GM23338 (cell line): ENCODE measurements at regions not wholly inside any gene's neighbourhood (a gene's known extent, or its start where the extent isn't known, plus 50 kb on each side); places are given as distances from the start of the nearest gene placed in this dataset.

Experiments used
- ATAC-seq: fragments of 200-7000 bp; cut with Tn5 transposase; 3 replicates; pipeline ENCODE4 v1.9.1; 2020
- DNase-seq: peaks from one replicate; pipeline ENCODE4 v3.0.0-alpha.2; 2015; ENCODE audit warnings: low spot score
- H2AFZ ChIP-seq: fragments of 200-600 bp; sonication (generic); 2 replicates; pipeline ENCODE4 v1.8.0; 2016; ENCODE audit warnings: antibody characterized with exemption, mild to moderate bottlenecking, moderate library complexity
- H3F3A ChIP-seq: fragments of 200-600 bp; sonication (generic); replicated peaks from 2 replicates; pipeline ENCODE4 v1.8.0; 2017; ENCODE audit warnings: antibody characterized with exemption, mixed run types, low read depth
- H3K27ac ChIP-seq: fragments of 200-600 bp; sonication (generic); 2 replicates; pipeline ENCODE4 v1.6.1; 2016; ENCODE audit warnings: low read depth
- H3K27me3 ChIP-seq: fragments of 200-600 bp; sonication (generic); 2 replicates; pipeline ENCODE4 v1.8.0; 2016; ENCODE audit warnings: mild to moderate bottlenecking, mixed run types, moderate library complexity; ENCODE audit not compliant: insufficient read depth
- H3K36me3 ChIP-seq: fragments of 200-600 bp; sonication (generic); 2 replicates; pipeline ENCODE4 v1.8.0; 2016; ENCODE audit warnings: mild to moderate bottlenecking; ENCODE audit not compliant: insufficient read depth
- H3K4me1 ChIP-seq: fragments of 200-600 bp; sonication (generic); 2 replicates; pipeline ENCODE4 v1.8.0; 2016; ENCODE audit warnings: mild to moderate bottlenecking, moderate library complexity; ENCODE audit not compliant: insufficient read depth
- H3K4me2 ChIP-seq: fragments of 200-600 bp; sonication (generic); 2 replicates; pipeline ENCODE4 v1.7.1; 2017; ENCODE audit warnings: mixed run types
- H3K4me3 ChIP-seq: fragments of 200-600 bp; sonication (generic); 2 replicates; pipeline ENCODE4 v1.6.1; 2016; ENCODE audit warnings: mixed run types
- H3K79me2 ChIP-seq: fragments of 200-600 bp; sonication (generic); replicated peaks from 2 replicates; pipeline ENCODE4 v1.8.0; 2017; ENCODE audit warnings: mild to moderate bottlenecking; ENCODE audit not compliant: insufficient read depth
- H3K9me2 ChIP-seq: fragments of 200-600 bp; sonication (generic); 2 replicates; pipeline ENCODE4 v1.8.0; 2017; ENCODE audit not compliant: insufficient read depth
- H4K20me1 ChIP-seq: fragments of 200-600 bp; sonication (generic); replicated peaks from 2 replicates; pipeline ENCODE4 v1.8.0; 2017; ENCODE audit warnings: mild to moderate bottlenecking; ENCODE audit not compliant: insufficient read depth
- H3K27ac Mint-ChIP-seq: 2 replicates; pipeline ENCODE4 v1.8.0; 2020; ENCODE audit warnings: inconsistent platforms, mild to moderate bottlenecking, moderate library complexity, mixed read lengths
- H3K27me3 Mint-ChIP-seq: 3 replicates; pipeline ENCODE4 v1.8.0; 2022; ENCODE audit warnings: low read depth, mild to moderate bottlenecking, moderate library complexity, mixed read lengths, inconsistent platforms; ENCODE audit not compliant: insufficient read depth, poor library complexity
- H3K36me3 Mint-ChIP-seq: 3 replicates; pipeline ENCODE4 v1.8.0; 2021; ENCODE audit warnings: low read depth, mild to moderate bottlenecking, inconsistent platforms, moderate library complexity, mixed read lengths
- H3K4me1 Mint-ChIP-seq: 3 replicates; pipeline ENCODE4 v1.8.0; 2020; ENCODE audit warnings: mild to moderate bottlenecking, inconsistent platforms, mixed read lengths
- H3K4me3 Mint-ChIP-seq: 3 replicates; pipeline ENCODE4 v1.8.0; 2021; ENCODE audit warnings: moderate library complexity, mild to moderate bottlenecking, inconsistent platforms, mixed read lengths
- H3K9me3 Mint-ChIP-seq: 3 replicates; pipeline ENCODE4 v1.8.0; 2020; ENCODE audit warnings: moderate library complexity, mild to moderate bottlenecking, inconsistent platforms, mixed read lengths
- CREB1 ChIP-seq: fragments of 250-450 bp; sonication (Bioruptor Pico); IDR thresholded peaks from 2 replicates; pipeline ENCODE4 v1.5.0; 2020; ENCODE audit warnings: low read depth, mild to moderate bottlenecking, moderate library complexity
- CTCF ChIP-seq, 2 experiments: fragments of 200-600 bp in 1 of 2; sonication (generic) in 1 of 2; conservative IDR thresholded peaks; 2 replicates each; pipeline versions ENCODE4 v1.5.1 to v1.6.1; 2016 to 2017; ENCODE audit warnings: antibody characterized with exemption in 2 of 2, low read depth in 2 of 2, mild to moderate bottlenecking in 2 of 2, moderate library complexity in 1 of 2
- ETS1 ChIP-seq: IDR thresholded peaks from 2 replicates; pipeline ENCODE4 v1.6.1; 2016; ENCODE audit warnings: antibody characterized with exemption
- EZH2 ChIP-seq: fragments of 200-600 bp; sonication (generic); IDR thresholded peaks from one replicate; pipeline ENCODE4 v1.8.0; 2017; ENCODE audit warnings: antibody characterized with exemption, mild to moderate bottlenecking, low read depth; ENCODE audit not compliant: unreplicated experiment
- EZH2phosphoT487 ChIP-seq: fragments of 200-600 bp; sonication (generic); IDR thresholded peaks from one replicate; pipeline ENCODE4 v1.8.1; 2018; ENCODE audit warnings: antibody characterized with exemption; ENCODE audit not compliant: unreplicated experiment
- JUNB ChIP-seq: IDR thresholded peaks from one replicate; pipeline ENCODE4 v1.6.1; 2016; ENCODE audit warnings: antibody characterized with exemption; ENCODE audit not compliant: unreplicated experiment
- NANOG ChIP-seq: IDR thresholded peaks from 2 replicates; pipeline ENCODE4 v1.6.1; 2016; ENCODE audit warnings: antibody characterized with exemption, borderline replicate concordance
- POLR2AphosphoS5 ChIP-seq: IDR thresholded peaks from 2 replicates; pipeline ENCODE4 v1.6.1; 2016; ENCODE audit warnings: antibody characterized with exemption, low read depth
- REST ChIP-seq: IDR thresholded peaks from one replicate; pipeline ENCODE4 v1.6.1; 2018; ENCODE audit warnings: antibody characterized with exemption; ENCODE audit not compliant: unreplicated experiment
- STAT1 ChIP-seq: IDR thresholded peaks from one replicate; pipeline ENCODE4 v1.6.1; 2016; ENCODE audit warnings: antibody characterized with exemption; ENCODE audit not compliant: unreplicated experiment
- ZNF114 ChIP-seq: fragments of 250-450 bp; sonication (Bioruptor Pico); IDR thresholded peaks from 2 replicates; pipeline ENCODE4 v1.5.0; 2020; ENCODE audit warnings: mild to moderate bottlenecking, moderate library complexity
- ZNF331 ChIP-seq: fragments of 250-450 bp; sonication (Bioruptor Pico); IDR thresholded peaks from 2 replicates; pipeline ENCODE4 v1.5.0; 2020; ENCODE audit warnings: low read depth, mild to moderate bottlenecking, moderate library complexity
- ZNF462 ChIP-seq: fragments of 250-450 bp; sonication (Bioruptor Pico); IDR thresholded peaks from 2 replicates; pipeline ENCODE4 v1.5.0; 2020; ENCODE audit warnings: mild to moderate bottlenecking, moderate library complexity

GRCh38 chr1:29504196-29504595 is 267.9 kb downstream of the PTPRU start:
- no peaks in the 10 kb centered on the region for H3F3A ChIP-seq
- peaks cover 15% of the 10 kb centered on the region for H3K27me3 Mint-ChIP-seq
- H3K9me3 Mint-ChIP-seq = peaks cover 14% of the 10 kb centered on the region; the same call in 2 of the 3 replicates
- H3K36me3 ChIP-seq = no peaks in the 10 kb centered on the region
- H3K9me2 ChIP-seq = no peaks in the 10 kb centered on the region; the same call in 1 of the 2 replicates
- peaks cover 29% of the 10 kb centered on the region for H3K4me1 ChIP-seq
- peaks cover 48% of the 10 kb centered on the region for H3K4me1 Mint-ChIP-seq
- H3K4me2 ChIP-seq = no peak overlapping the region
- no peaks in the 10 kb centered on the region for H4K20me1 ChIP-seq
- H3K27ac Mint-ChIP-seq = peak overlapping the region; percentile 65; the same call in 1 of the 2 replicates
- no peaks in the 10 kb centered on the region; the same call in 2 of the 3 replicates for H3K36me3 Mint-ChIP-seq
- ATAC-seq (no peak), DNase-seq (no peak)
- no peak overlapping the region for H3K4me3 ChIP-seq
- no peak for TF ChIP-seq STAT1
- TF ChIP-seq JUNB = no peak
- TF ChIP-seq EZH2phosphoT487 = no peak
- no peak for TF ChIP-seq REST
- TF ChIP-seq ETS1 = no peak
- no peak for TF ChIP-seq CREB1 (CRISPR knock-in tag)
- no peak for TF ChIP-seq POLR2AphosphoS5
- TF ChIP-seq CTCF (conservative IDR thresholded peaks at IDR 0.05; ENCODE audit: low read depth in 2 of 2) = no peak
- no peak for TF ChIP-seq NANOG
- no peak for TF ChIP-seq ZNF331 (CRISPR knock-in tag)
- TF ChIP-seq ZNF114 (CRISPR knock-in tag) = no peak
- TF ChIP-seq ZNF462 (CRISPR knock-in tag) = no peak
- no peak for TF ChIP-seq EZH2
- H3K79me2 ChIP-seq = no peaks in the 10 kb centered on the region
- H3K4me3 Mint-ChIP-seq = no peak overlapping the region; the same call in 2 of the 3 replicates
- no peaks in the 10 kb centered on the region for H3K27me3 ChIP-seq
- H2AFZ ChIP-seq = no peak overlapping the region
- no peak overlapping the region for H3K27ac ChIP-seq
